SK-N-SH treated with all-trans-retinoic acid at 6 μM for 48 hours (cell line): ENCODE measurements at regions not wholly inside any gene's neighbourhood (a gene's known extent, or its start where the extent isn't known, plus 50 kb on each side); places are given as distances from the start of the nearest gene placed in this dataset.

Experiments used
- CREB5 ChIP-seq: fragments of 250-450 bp; sonication (Bioruptor Pico); IDR thresholded peaks from 2 replicates; pipeline ENCODE4 v1.5.1; 2020; ENCODE audit warnings: low read depth, mild to moderate bottlenecking, moderate library complexity
- CSDC2 ChIP-seq: fragments of 250-450 bp; sonication (Bioruptor Pico); IDR thresholded peaks from 2 replicates; pipeline ENCODE4 v1.5.0; 2020; ENCODE audit warnings: mild to moderate bottlenecking, moderate library complexity
- GLIS3 ChIP-seq: fragments of 250-450 bp; sonication (Bioruptor Pico); IDR thresholded peaks from 2 replicates; pipeline ENCODE4 v1.5.0; 2020; ENCODE audit warnings: mild to moderate bottlenecking, moderate library complexity
- ISL1 ChIP-seq: fragments of 250-450 bp; sonication (Bioruptor Pico); IDR thresholded peaks from 2 replicates; pipeline ENCODE4 v2.1.2; 2022; ENCODE audit warnings: mild to moderate bottlenecking, moderate library complexity
- ZC3H10 ChIP-seq: fragments of 250-450 bp; sonication (Bioruptor Pico); IDR thresholded peaks from 2 replicates; pipeline ENCODE4 v1.5.1; 2021; ENCODE audit warnings: mild to moderate bottlenecking, moderate library complexity
- ZNF70 ChIP-seq: fragments of 450-650 bp; formaldehyde crosslinking; IDR thresholded peaks from 2 replicates; pipeline ENCODE4 v1.5.0; 2020; ENCODE audit warnings: mild to moderate bottlenecking, moderate library complexity
- ZNF8 ChIP-seq: fragments of 450-650 bp; formaldehyde crosslinking; IDR thresholded peaks from 2 replicates; pipeline ENCODE4 v1.5.0; 2020; ENCODE audit warnings: mild to moderate bottlenecking, moderate library complexity
- TF ChIP-seq, protein P1 (sequence below): fragments of 250-450 bp; sonication (Bioruptor Pico); IDR thresholded peaks from 2 replicates; pipeline ENCODE4 v1.8.0; 2020; ENCODE audit warnings: mild to moderate bottlenecking, moderate library complexity, borderline replicate concordance
- TF ChIP-seq, protein P2 (sequence below): fragments of 250-450 bp; sonication (Bioruptor Pico); IDR thresholded peaks from 2 replicates; pipeline ENCODE4 v1.8.0; 2021; ENCODE audit warnings: low read depth, mild to moderate bottlenecking, moderate library complexity, borderline replicate concordance
- TF ChIP-seq, protein P3 (sequence below): fragments of 250-450 bp; sonication (Bioruptor Pico); IDR thresholded peaks from 2 replicates; pipeline ENCODE4 v1.5.1; 2021; ENCODE audit warnings: mild to moderate bottlenecking, moderate library complexity

GRCh38 chr16:86334079-86334635 is 176.2 kb upstream of the FOXF1 start:
- no peak for TF ChIP-seq ZC3H10 (CRISPR knock-in tag)
- no peak for TF ChIP-seq CSDC2 (CRISPR knock-in tag)
- TF ChIP-seq, protein P1, sequence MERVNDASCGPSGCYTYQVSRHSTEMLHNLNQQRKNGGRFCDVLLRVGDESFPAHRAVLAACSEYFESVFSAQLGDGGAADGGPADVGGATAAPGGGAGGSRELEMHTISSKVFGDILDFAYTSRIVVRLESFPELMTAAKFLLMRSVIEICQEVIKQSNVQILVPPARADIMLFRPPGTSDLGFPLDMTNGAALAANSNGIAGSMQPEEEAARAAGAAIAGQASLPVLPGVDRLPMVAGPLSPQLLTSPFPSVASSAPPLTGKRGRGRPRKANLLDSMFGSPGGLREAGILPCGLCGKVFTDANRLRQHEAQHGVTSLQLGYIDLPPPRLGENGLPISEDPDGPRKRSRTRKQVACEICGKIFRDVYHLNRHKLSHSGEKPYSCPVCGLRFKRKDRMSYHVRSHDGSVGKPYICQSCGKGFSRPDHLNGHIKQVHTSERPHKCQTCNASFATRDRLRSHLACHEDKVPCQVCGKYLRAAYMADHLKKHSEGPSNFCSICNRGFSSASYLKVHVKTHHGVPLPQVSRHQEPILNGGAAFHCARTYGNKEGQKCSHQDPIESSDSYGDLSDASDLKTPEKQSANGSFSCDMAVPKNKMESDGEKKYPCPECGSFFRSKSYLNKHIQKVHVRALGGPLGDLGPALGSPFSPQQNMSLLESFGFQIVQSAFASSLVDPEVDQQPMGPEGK (CRISPR knock-in tag), result no peak
- TF ChIP-seq ISL1 (CRISPR knock-in tag), result no peak
- TF ChIP-seq, protein P2, sequence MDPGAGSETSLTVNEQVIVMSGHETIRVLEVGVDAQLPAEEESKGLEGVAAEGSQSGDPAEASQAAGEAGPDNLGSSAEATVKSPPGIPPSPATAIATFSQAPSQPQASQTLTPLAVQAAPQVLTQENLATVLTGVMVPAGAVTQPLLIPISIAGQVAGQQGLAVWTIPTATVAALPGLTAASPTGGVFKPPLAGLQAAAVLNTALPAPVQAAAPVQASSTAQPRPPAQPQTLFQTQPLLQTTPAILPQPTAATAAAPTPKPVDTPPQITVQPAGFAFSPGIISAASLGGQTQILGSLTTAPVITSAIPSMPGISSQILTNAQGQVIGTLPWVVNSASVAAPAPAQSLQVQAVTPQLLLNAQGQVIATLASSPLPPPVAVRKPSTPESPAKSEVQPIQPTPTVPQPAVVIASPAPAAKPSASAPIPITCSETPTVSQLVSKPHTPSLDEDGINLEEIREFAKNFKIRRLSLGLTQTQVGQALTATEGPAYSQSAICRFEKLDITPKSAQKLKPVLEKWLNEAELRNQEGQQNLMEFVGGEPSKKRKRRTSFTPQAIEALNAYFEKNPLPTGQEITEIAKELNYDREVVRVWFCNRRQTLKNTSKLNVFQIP (CRISPR knock-in tag), result no peak
- no peak for TF ChIP-seq ZNF8 (CRISPR knock-in tag)
- no peak for TF ChIP-seq GLIS3 (CRISPR knock-in tag)
- TF ChIP-seq CREB5 (CRISPR knock-in tag), result no peak
- no peak for TF ChIP-seq ZNF70 (CRISPR knock-in tag)
- TF ChIP-seq, protein P3, sequence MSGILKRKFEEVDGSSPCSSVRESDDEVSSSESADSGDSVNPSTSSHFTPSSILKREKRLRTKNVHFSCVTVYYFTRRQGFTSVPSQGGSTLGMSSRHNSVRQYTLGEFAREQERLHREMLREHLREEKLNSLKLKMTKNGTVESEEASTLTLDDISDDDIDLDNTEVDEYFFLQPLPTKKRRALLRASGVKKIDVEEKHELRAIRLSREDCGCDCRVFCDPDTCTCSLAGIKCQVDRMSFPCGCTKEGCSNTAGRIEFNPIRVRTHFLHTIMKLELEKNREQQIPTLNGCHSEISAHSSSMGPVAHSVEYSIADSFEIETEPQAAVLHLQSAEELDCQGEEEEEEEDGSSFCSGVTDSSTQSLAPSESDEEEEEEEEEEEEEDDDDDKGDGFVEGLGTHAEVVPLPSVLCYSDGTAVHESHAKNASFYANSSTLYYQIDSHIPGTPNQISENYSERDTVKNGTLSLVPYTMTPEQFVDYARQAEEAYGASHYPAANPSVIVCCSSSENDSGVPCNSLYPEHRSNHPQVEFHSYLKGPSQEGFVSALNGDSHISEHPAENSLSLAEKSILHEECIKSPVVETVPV (CRISPR knock-in tag), result no peak
